ENCODE measurements at regions not wholly inside any gene's neighbourhood (a gene's known extent, or its start where the extent isn't known, plus 50 kb on each side); places are given as distances from the start of the nearest gene placed in this dataset.

DNA sequence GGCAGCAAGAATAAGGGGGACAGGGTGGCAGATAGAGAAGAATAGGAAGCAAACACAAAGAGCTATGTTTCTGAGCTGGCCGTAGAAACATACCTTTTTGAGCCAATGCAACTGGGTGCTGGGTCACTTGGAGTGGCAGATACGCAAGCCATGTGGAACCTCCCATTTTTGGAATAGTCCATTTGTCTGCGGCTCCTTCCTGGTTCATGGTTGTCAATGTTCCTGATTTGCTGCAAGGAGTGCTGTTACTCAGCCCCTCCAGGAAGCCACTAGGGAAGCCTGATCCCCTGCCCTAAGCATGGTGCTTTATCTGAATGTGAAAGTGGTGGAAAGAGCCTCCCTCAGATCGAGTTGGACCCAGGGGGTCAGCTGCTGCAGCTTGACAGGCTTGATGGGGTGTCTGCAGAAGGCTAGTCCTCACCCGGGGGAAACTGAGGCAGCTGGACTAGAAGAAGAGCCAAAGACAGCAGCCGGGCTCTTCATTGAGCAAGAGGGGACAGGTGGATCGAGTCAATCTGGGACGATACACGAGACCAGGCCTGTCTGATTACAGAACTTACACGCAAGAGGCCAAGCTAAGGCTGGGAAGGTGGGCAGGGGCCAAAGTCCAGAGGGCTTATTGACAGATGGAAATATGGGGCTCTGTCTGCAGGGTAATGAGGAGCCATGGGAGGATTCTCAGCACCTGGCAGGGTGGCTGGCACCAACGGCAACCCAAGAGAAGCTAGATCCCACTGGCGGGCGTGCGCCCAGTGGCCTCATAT, 57.4 kb upstream of the CTNNBL1 start:
- H3K27ac ChIP-seq: no peak overlapping the region
- H3K4me3 ChIP-seq (ENCODE audit: low read depth, low read length): no peak overlapping the region
- DNase-seq: no peak
- H3K36me3 ChIP-seq: no peaks in the 10 kb centered on the region
- TF ChIP-seq, protein P1, sequence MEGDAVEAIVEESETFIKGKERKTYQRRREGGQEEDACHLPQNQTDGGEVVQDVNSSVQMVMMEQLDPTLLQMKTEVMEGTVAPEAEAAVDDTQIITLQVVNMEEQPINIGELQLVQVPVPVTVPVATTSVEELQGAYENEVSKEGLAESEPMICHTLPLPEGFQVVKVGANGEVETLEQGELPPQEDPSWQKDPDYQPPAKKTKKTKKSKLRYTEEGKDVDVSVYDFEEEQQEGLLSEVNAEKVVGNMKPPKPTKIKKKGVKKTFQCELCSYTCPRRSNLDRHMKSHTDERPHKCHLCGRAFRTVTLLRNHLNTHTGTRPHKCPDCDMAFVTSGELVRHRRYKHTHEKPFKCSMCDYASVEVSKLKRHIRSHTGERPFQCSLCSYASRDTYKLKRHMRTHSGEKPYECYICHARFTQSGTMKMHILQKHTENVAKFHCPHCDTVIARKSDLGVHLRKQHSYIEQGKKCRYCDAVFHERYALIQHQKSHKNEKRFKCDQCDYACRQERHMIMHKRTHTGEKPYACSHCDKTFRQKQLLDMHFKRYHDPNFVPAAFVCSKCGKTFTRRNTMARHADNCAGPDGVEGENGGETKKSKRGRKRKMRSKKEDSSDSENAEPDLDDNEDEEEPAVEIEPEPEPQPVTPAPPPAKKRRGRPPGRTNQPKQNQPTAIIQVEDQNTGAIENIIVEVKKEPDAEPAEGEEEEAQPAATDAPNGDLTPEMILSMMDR (IDR thresholded peaks at IDR 0.05; ENCODE audit: low read depth, low read length): no peak
- no peaks in the 10 kb centered on the region for H3K27me3 ChIP-seq (ENCODE audit: insufficient read depth, low read depth, severe bottlenecking)
- peaks cover 6% of the 10 kb centered on the region for H3K9me3 ChIP-seq (ENCODE audit: severe bottlenecking)

DNA sequence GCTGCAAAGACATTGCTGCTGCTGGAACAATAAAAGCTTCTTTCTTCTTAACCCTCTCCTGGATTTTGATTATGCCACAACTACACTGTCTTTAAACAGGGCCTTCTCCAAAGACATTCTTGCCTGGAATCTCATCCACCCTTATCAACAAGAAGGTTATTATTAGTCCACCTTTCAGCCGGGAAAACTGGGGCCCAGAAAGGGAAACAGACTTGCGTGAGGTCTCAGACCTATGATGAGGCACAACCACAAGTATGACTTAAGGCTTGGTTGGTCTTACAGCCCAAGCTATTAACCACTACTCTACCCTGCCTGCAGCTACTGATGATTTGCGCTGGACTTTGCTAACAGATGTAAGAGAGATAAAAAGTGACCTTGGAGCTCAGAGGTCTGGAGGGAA, 62.8 kb upstream of the CTNNBL1 start:
- Histone ChIP-seq H3K4me3 (ENCODE audit: low read depth, low read length) (no peak overlapping the region), H3K36me3 (no peaks in the 10 kb centered on the region), H3K27ac (no peak overlapping the region), H3K9me3 (ENCODE audit: severe bottlenecking) (peaks cover 6% of the 10 kb centered on the region), H3K27me3 (ENCODE audit: insufficient read depth, low read depth, severe bottlenecking) (no peaks in the 10 kb centered on the region)
- no peak for DNase-seq
- TF ChIP-seq, protein P1 (IDR thresholded peaks at IDR 0.05; ENCODE audit: low read depth, low read length): no peak

DNA sequence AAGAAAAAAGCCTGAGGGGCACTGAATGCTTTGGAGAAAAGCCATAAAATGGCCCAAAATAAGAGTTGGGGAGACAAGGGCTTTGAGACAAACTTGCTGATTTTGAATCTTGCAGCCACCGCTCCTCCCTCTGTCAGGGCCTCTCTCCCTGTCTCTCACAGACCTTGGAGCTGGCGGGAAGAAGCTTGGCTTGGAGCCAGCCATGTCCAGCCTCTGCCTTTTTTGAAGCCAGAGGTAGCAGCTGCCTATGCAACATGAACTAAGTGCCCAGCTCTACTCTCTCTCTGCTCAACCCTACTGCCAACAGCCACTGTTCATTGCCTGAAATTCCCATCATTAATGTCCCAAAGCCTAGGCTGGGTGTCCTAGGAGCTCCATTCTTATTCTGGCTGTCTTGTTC, 63.7 kb upstream of the CTNNBL1 start:
- TF ChIP-seq, protein P1 (IDR thresholded peaks at IDR 0.05; ENCODE audit: low read depth, low read length): no peak
- Histone ChIP-seq H3K4me3 (ENCODE audit: low read depth, low read length) (no peak overlapping the region), H3K27me3 (ENCODE audit: insufficient read depth, low read depth, severe bottlenecking) (no peaks in the 10 kb centered on the region), H3K36me3 (no peaks in the 10 kb centered on the region), H3K9me3 (ENCODE audit: severe bottlenecking) (peaks cover 1% of the 10 kb centered on the region), H3K27ac (no peak overlapping the region)
- DNase-seq: no peak

DNA sequence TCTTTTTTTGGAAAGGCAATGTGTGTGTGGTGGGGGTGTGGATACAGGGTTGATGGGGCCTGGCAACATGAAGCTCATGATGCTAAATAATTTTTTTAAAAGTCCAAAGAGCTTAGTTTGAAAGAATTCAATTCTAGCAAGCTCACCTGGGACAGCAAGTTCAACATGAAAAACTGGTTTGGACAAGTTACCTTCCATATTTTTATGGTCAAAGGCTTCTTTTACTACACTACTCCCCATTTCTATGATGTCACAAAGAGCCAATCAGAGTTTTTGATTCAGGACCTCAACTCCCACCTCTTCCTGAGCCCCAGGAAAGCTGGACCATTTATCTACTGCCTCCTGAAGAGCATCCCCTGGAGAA, 66.1 kb upstream of the CTNNBL1 start:
- no peak for DNase-seq
- Histone ChIP-seq H3K36me3 (no peaks in the 10 kb centered on the region), H3K27me3 (ENCODE audit: insufficient read depth, low read depth, severe bottlenecking) (no peaks in the 10 kb centered on the region), H3K4me3 (ENCODE audit: low read depth, low read length) (no peak overlapping the region), H3K9me3 (ENCODE audit: severe bottlenecking) (no peaks in the 10 kb centered on the region), H3K27ac (no peak overlapping the region)
- TF ChIP-seq, protein P1 (IDR thresholded peaks at IDR 0.05; ENCODE audit: low read depth, low read length): no peak

DNA sequence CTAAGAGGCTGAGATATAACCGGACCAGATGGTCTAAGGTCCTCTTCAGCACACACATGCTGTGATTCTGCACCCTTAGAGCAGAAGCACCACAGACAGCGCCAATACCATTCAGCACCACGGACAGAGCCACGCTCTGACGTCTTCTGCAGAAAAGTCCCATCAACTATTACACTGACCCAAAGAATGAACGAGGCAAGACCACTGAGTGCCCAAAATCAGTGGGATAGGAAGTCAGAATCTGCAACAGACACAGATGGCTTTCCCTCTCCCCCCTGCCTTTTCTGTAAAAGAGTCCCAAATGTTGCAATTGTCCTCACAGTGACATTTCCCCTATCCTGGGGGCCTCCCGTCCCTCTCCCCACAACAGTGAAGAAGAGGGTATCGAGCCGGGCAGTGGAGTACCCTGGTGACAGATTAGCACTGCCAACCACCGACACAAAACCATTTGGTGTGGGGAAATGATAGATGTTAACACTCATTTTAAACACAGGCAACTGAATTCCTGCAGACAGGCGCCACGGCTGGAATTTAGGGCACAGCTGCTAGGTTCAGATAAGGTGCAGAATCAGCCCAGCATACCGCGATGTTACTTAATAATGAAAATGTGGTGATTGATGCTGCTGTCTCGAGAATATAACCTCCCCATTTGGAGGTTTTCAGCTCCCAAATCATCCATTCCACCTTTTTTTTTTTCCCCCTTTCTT, 66.6 kb upstream of the CTNNBL1 start:
- Histone ChIP-seq H3K27ac (peak overlapping the region; percentile 62), H3K27me3 (ENCODE audit: insufficient read depth, low read depth, severe bottlenecking) (no peaks in the 10 kb centered on the region), H3K9me3 (ENCODE audit: severe bottlenecking) (no peaks in the 10 kb centered on the region), H3K36me3 (no peaks in the 10 kb centered on the region), H3K4me3 (ENCODE audit: low read depth, low read length) (peak overlapping the region; percentile 30)
- TF ChIP-seq, protein P1 (IDR thresholded peaks at IDR 0.05; ENCODE audit: low read depth, low read length): no peak
- DNase-seq: peak; percentile 39
